ENCODE measurements at regions not wholly inside any gene's neighbourhood (a gene's known extent, or its start where the extent isn't known, plus 50 kb on each side); places are given as distances from the start of the nearest gene placed in this dataset.

- no peak for DNase-seq
Measured at GRCh38 chr12:24759155-24759554, 189.7 kb downstream of the BCAT1 start.

- no peak for DNase-seq
Measured at GRCh38 chr12:24756479-24757024, 192.3 kb downstream of the BCAT1 start.

GRCh38 chr12:24754690-24755638, 193.9 kb downstream of the BCAT1 start:
- no peak for DNase-seq

GRCh38 chr12:24752763-24753462, 196.0 kb downstream of the BCAT1 start:
- DNase-seq: no peak

- no peak for DNase-seq
Measured at GRCh38 chr12:24751181-24751580, 197.7 kb downstream of the BCAT1 start.

- DNase-seq: no peak
Measured at GRCh38 chr12:24750263-24750662, 198.6 kb downstream of the BCAT1 start.

GRCh38 chr12:24749171-24749570, 199.7 kb downstream of the BCAT1 start:
- no peak for DNase-seq

GRCh38 chr12:24748326-24748725, 200.6 kb downstream of the BCAT1 start:
- no peak for DNase-seq

GRCh38 chr12:24746864-24747263, 202.0 kb downstream of the BCAT1 start:
- no peak for DNase-seq

- DNase-seq: no peak
Measured at GRCh38 chr12:24746006-24746671, 202.8 kb downstream of the BCAT1 start.

- no peak for DNase-seq
Measured at GRCh38 chr12:24743941-24744793, 204.7 kb downstream of the BCAT1 start.

GRCh38 chr12:24742378-24742777, 206.5 kb downstream of the BCAT1 start:
- no peak for DNase-seq

GRCh38 chr12:24741216-24741615, 207.7 kb downstream of the BCAT1 start:
- DNase-seq: no peak

- DNase-seq: no peak
Measured at GRCh38 chr12:24739106-24739779, 209.7 kb downstream of the BCAT1 start.

- DNase-seq: no peak
Measured at GRCh38 chr12:24738441-24738840, 210.5 kb downstream of the BCAT1 start.

- DNase-seq: no peak
Measured at GRCh38 chr12:24731596-24731995, 217.3 kb downstream of the BCAT1 start.

GRCh38 chr12:24730489-24730896, 218.4 kb downstream of the BCAT1 start:
- no peak for DNase-seq

GRCh38 chr12:24728826-24729225, 220.1 kb downstream of the BCAT1 start:
- no peak for DNase-seq

- no peak for DNase-seq
Measured at GRCh38 chr12:24728366-24728765, 220.5 kb downstream of the BCAT1 start.

- DNase-seq: no peak
Measured at GRCh38 chr12:24725616-24726015, 223.3 kb downstream of the BCAT1 start.

GRCh38 chr12:24724814-24725213, 224.1 kb downstream of the BCAT1 start:
- no peak for DNase-seq

- no peak for DNase-seq
Measured at GRCh38 chr12:24723759-24724158, 225.1 kb downstream of the BCAT1 start.

Measured in GOT3 (cell line).